HUES48 (cell line): ENCODE measurements at regions not wholly inside any gene's neighbourhood (a gene's known extent, or its start where the extent isn't known, plus 50 kb on each side); places are given as distances from the start of the nearest gene placed in this dataset.
"Not testable (repeated sequence)": the region's sequence is repeated elsewhere in the genome, so short reads cannot be mapped to it uniquely, and the experiment has no call there.

ENCODE experiments used
- H3K27ac ChIP-seq: one replicate; pipeline ENCODE4 v1.7.0; 2013; ENCODE audit warnings: low read depth, low read length, inconsistent platforms
- H3K27me3 ChIP-seq: 2 replicates; pipeline ENCODE4 v1.6.1; 2013; ENCODE audit warnings: mild to moderate bottlenecking, low read length; ENCODE audit not compliant: control insufficient read depth, insufficient read depth
- H3K36me3 ChIP-seq: 2 replicates; pipeline ENCODE4 v1.6.1; 2013; ENCODE audit warnings: low read length; ENCODE audit not compliant: control insufficient read depth, insufficient read depth
- H3K4me1 ChIP-seq: 2 replicates; pipeline ENCODE4 v1.6.1; 2013; ENCODE audit warnings: mild to moderate bottlenecking, low read length; ENCODE audit not compliant: control insufficient read depth, insufficient read depth
- H3K4me3 ChIP-seq: 2 replicates; pipeline ENCODE4 v1.5.1; 2013; ENCODE audit warnings: mild to moderate bottlenecking, low read depth, low read length
- H3K9ac ChIP-seq: 2 replicates; pipeline ENCODE4 v1.6.1; 2013; ENCODE audit warnings: mild to moderate bottlenecking, low read depth, low read length, moderate library complexity
- H3K9me3 ChIP-seq: 2 replicates; pipeline ENCODE4 v1.6.1; 2013; ENCODE audit warnings: low read length; ENCODE audit not compliant: control insufficient read depth, insufficient read depth

- not testable (repeated sequence) for H3K4me3 ChIP-seq, H3K9ac ChIP-seq, H3K27ac ChIP-seq, H3K36me3 ChIP-seq, H3K27me3 ChIP-seq, H3K4me1 ChIP-seq
- peaks cover 38% of the 10 kb centered on the region for H3K9me3 ChIP-seq
Observed at GRCh38 chr14:19173188-19173587, 206.0 kb downstream of the POTEM start.

GRCh38 chr14:19177435-19177834 is 210.2 kb downstream of the POTEM start:
- H3K4me3 ChIP-seq, H3K4me1 ChIP-seq, H3K36me3 ChIP-seq: not testable (repeated sequence)

GRCh38 chr14:19180297-19180696 is 213.1 kb downstream of the POTEM start:
- not testable (repeated sequence) for H3K9ac ChIP-seq, H3K4me1 ChIP-seq, H3K27ac ChIP-seq, H3K4me3 ChIP-seq, H3K36me3 ChIP-seq, H3K27me3 ChIP-seq
- H3K9me3 ChIP-seq: peaks cover 27% of the 10 kb centered on the region

More at GRCh38 chr14:19177435-19177834, 210.2 kb downstream of the POTEM start:
- H3K27me3 ChIP-seq, H3K9ac ChIP-seq, H3K27ac ChIP-seq: not testable (repeated sequence)
- peaks cover 33% of the 10 kb centered on the region for H3K9me3 ChIP-seq

- H3K9me3 ChIP-seq: peaks cover 26% of the 10 kb centered on the region
- not testable (repeated sequence) for H3K4me1 ChIP-seq, H3K4me3 ChIP-seq, H3K27me3 ChIP-seq, H3K9ac ChIP-seq, H3K36me3 ChIP-seq, H3K27ac ChIP-seq
Observed at GRCh38 chr14:19180881-19181280, 213.6 kb downstream of the POTEM start.

- not testable (repeated sequence) for H3K4me1 ChIP-seq, H3K27ac ChIP-seq, H3K4me3 ChIP-seq, H3K9ac ChIP-seq, H3K27me3 ChIP-seq, H3K36me3 ChIP-seq
- peaks cover 26% of the 10 kb centered on the region for H3K9me3 ChIP-seq
Observed at GRCh38 chr14:19195146-19195545, 227.9 kb downstream of the POTEM start.

- H3K9ac ChIP-seq, H3K4me1 ChIP-seq, H3K27ac ChIP-seq, H3K36me3 ChIP-seq, H3K4me3 ChIP-seq, H3K27me3 ChIP-seq: not testable (repeated sequence)
- peaks cover 30% of the 10 kb centered on the region for H3K9me3 ChIP-seq
Observed at GRCh38 chr14:19197488-19198234, 230.4 kb downstream of the POTEM start.

GRCh38 chr14:19198341-19198740 is 231.1 kb downstream of the POTEM start:
- H3K4me3 ChIP-seq, H3K27ac ChIP-seq, H3K4me1 ChIP-seq, H3K9ac ChIP-seq, H3K36me3 ChIP-seq, H3K27me3 ChIP-seq: not testable (repeated sequence)
- peaks cover 31% of the 10 kb centered on the region for H3K9me3 ChIP-seq

- not testable (repeated sequence) for H3K27me3 ChIP-seq, H3K27ac ChIP-seq, H3K36me3 ChIP-seq, H3K9ac ChIP-seq, H3K4me3 ChIP-seq, H3K4me1 ChIP-seq
- H3K9me3 ChIP-seq: peaks cover 29% of the 10 kb centered on the region
Observed at GRCh38 chr14:19201394-19202052, 232.6 kb downstream of the POTEG start.

GRCh38 chr14:19202053-19202442 is 232.1 kb downstream of the POTEG start:
- H3K27me3 ChIP-seq, H3K4me1 ChIP-seq, H3K27ac ChIP-seq, H3K4me3 ChIP-seq, H3K36me3 ChIP-seq, H3K9ac ChIP-seq: not testable (repeated sequence)
- peaks cover 27% of the 10 kb centered on the region for H3K9me3 ChIP-seq

GRCh38 chr14:19203250-19203972 is 230.7 kb downstream of the POTEG start:
- not testable (repeated sequence) for H3K36me3 ChIP-seq, H3K4me1 ChIP-seq, H3K27me3 ChIP-seq, H3K9ac ChIP-seq, H3K4me3 ChIP-seq, H3K27ac ChIP-seq
- peaks cover 16% of the 10 kb centered on the region; the same call in 1 of the 2 replicates for H3K9me3 ChIP-seq

GRCh38 chr14:19204827-19205226 is 229.3 kb downstream of the POTEG start:
- not testable (repeated sequence) for H3K4me3 ChIP-seq, H3K27ac ChIP-seq, H3K9ac ChIP-seq, H3K36me3 ChIP-seq, H3K4me1 ChIP-seq, H3K27me3 ChIP-seq
- H3K9me3 ChIP-seq: peaks cover 11% of the 10 kb centered on the region; the same call in 1 of the 2 replicates
